B cell (primary cell): ENCODE measurements at regions not wholly inside any gene's neighbourhood (a gene's known extent, or its start where the extent isn't known, plus 50 kb on each side); places are given as distances from the start of the nearest gene placed in this dataset.

Experiments used
- CTCF ChIP-seq: fragments of 200-600 bp; IDR thresholded peaks from one replicate; pipeline ENCODE4 v1.8.0; 2022; ENCODE audit warnings: antibody characterized with exemption, mild to moderate bottlenecking
- EZH2 ChIP-seq: IDR thresholded peaks from 2 replicates; pipeline ENCODE4 v1.6.1; 2012; ENCODE audit warnings: borderline replicate concordance, low read depth, mild to moderate bottlenecking, moderate library complexity, low read length; ENCODE audit not compliant: insufficient read depth, poor library complexity, severe bottlenecking

DNA sequence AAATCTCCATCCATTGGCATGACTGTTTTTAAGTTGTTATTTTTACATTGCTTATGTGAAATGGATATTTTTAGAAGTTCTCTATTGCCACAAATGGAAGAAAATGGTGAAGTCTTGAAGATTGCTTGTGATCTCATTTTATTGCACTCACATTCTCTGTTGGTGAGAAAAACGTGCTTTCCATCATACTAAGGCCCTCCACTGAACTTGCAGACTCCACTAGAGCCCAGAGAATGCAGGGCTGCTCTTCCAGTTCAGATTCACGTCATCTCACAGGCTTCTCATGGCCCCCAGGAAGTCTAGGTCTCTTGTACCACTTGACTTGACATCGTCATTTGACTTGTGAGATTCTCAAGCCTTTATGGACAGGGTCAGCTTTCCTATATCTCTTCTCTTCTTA is 254.8 kb upstream of the COPS8 start:
- no peak for TF ChIP-seq EZH2
- TF ChIP-seq CTCF, result no peak
